ENCODE measurements at regions not wholly inside any gene's neighbourhood (a gene's known extent, or its start where the extent isn't known, plus 50 kb on each side); places are given as distances from the start of the nearest gene placed in this dataset.

DNA sequence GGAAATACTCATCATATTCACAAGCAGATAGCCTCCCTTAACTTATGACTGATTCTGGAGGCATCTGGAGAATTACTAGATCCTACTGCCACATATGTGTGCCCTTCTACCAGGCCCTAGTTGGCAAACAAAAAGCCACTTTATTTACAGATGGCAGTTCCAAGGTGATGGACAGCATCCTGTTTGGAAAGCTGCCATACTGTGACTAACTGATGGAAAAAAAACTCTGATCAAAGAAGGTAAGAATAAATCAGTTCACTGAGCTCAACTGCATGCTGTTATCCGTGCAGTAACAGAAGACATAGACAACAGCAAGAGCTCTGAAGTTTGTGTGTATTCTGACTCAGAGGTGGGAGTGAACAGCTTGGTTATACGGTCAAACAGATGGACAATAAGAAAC is 279.8 kb upstream of the POU5F2 start:
- TF ChIP-seq POLR2A (IDR thresholded peaks at IDR 0.05; ENCODE audit: low read length) (no peak), GATA1 (IDR thresholded peaks at IDR 0.05; ENCODE audit: low read depth, low read length) (no peak)
